ENCODE measurements at regions not wholly inside any gene's neighbourhood (a gene's known extent, or its start where the extent isn't known, plus 50 kb on each side); places are given as distances from the start of the nearest gene placed in this dataset.

GRCh38 chr2:56613254-56613653, 429.5 kb downstream of the CCDC85A start:
- Mint-ChIP-seq H3K27me3 (no peaks in the 10 kb centered on the region), H3K4me1 (no peaks in the 10 kb centered on the region), H3K4me3 (no peak overlapping the region), H3K9me3 (peaks cover 4% of the 10 kb centered on the region), H3K36me3 (ENCODE audit: low read depth) (no peaks in the 10 kb centered on the region), H3K27ac (no peak overlapping the region)
- no peak for ATAC-seq
- DNase-seq = no peak

- no peak overlapping the region for H3K4me3 Mint-ChIP-seq
- H3K36me3 Mint-ChIP-seq (ENCODE audit: low read depth) = no peaks in the 10 kb centered on the region
- H3K4me1 Mint-ChIP-seq = no peaks in the 10 kb centered on the region
- no peak for DNase-seq
- no peak for ATAC-seq
- peaks cover 4% of the 10 kb centered on the region for H3K9me3 Mint-ChIP-seq
- no peaks in the 10 kb centered on the region for H3K27me3 Mint-ChIP-seq
- no peak overlapping the region for H3K27ac Mint-ChIP-seq
Observed at GRCh38 chr2:56613920-56614319, 430.1 kb downstream of the CCDC85A start.

- Mint-ChIP-seq H3K4me1 (no peaks in the 10 kb centered on the region), H3K36me3 (ENCODE audit: low read depth) (no peaks in the 10 kb centered on the region), H3K27me3 (no peaks in the 10 kb centered on the region), H3K9me3 (peaks cover 4% of the 10 kb centered on the region), H3K4me3 (no peak overlapping the region), H3K27ac (no peak overlapping the region)
- ATAC-seq = no peak
- no peak for DNase-seq
Observed at GRCh38 chr2:56615760-56616159, 432.0 kb downstream of the CCDC85A start.

GRCh38 chr2:56624181-56624580, 440.4 kb downstream of the CCDC85A start:
- Mint-ChIP-seq H3K4me1 (no peaks in the 10 kb centered on the region), H3K27me3 (no peaks in the 10 kb centered on the region), H3K36me3 (ENCODE audit: low read depth) (no peaks in the 10 kb centered on the region), H3K27ac (no peak overlapping the region), H3K4me3 (no peak overlapping the region), H3K9me3 (peaks cover 11% of the 10 kb centered on the region)
- no peak for DNase-seq
- ATAC-seq = no peak

- Mint-ChIP-seq H3K27ac (no peak overlapping the region), H3K4me1 (no peaks in the 10 kb centered on the region), H3K36me3 (ENCODE audit: low read depth) (no peaks in the 10 kb centered on the region), H3K9me3 (peaks cover 15% of the 10 kb centered on the region), H3K27me3 (no peaks in the 10 kb centered on the region), H3K4me3 (no peak overlapping the region)
- no peak for DNase-seq
- ATAC-seq = no peak
Observed at GRCh38 chr2:56626927-56627326, 443.1 kb downstream of the CCDC85A start.

GRCh38 chr2:56630286-56630685, 446.5 kb downstream of the CCDC85A start:
- no peaks in the 10 kb centered on the region for H3K4me1 Mint-ChIP-seq

GRCh38 chr2:56647997-56648396, 464.2 kb downstream of the CCDC85A start:
- no peak overlapping the region for H3K27ac Mint-ChIP-seq
- no peaks in the 10 kb centered on the region for H3K9me3 Mint-ChIP-seq

More at GRCh38 chr2:56630286-56630685, 446.5 kb downstream of the CCDC85A start:
- H3K9me3 Mint-ChIP-seq = peaks cover 9% of the 10 kb centered on the region
- DNase-seq (no peak), ATAC-seq (no peak)
- H3K36me3 Mint-ChIP-seq (ENCODE audit: low read depth) = no peaks in the 10 kb centered on the region
- H3K27me3 Mint-ChIP-seq = no peaks in the 10 kb centered on the region
- H3K4me3 Mint-ChIP-seq = no peak overlapping the region
- no peak overlapping the region for H3K27ac Mint-ChIP-seq

GRCh38 chr2:56648802-56649201, 465.0 kb downstream of the CCDC85A start:
- Mint-ChIP-seq H3K4me3 (no peak overlapping the region), H3K27me3 (no peaks in the 10 kb centered on the region), H3K36me3 (ENCODE audit: low read depth) (no peaks in the 10 kb centered on the region), H3K27ac (no peak overlapping the region), H3K4me1 (no peaks in the 10 kb centered on the region), H3K9me3 (no peaks in the 10 kb centered on the region)
- DNase-seq = no peak
- no peak for ATAC-seq

More at GRCh38 chr2:56647997-56648396, 464.2 kb downstream of the CCDC85A start:
- no peak for ATAC-seq
- H3K36me3 Mint-ChIP-seq (ENCODE audit: low read depth) = no peaks in the 10 kb centered on the region
- H3K27me3 Mint-ChIP-seq = no peaks in the 10 kb centered on the region
- DNase-seq = no peak
- no peak overlapping the region for H3K4me3 Mint-ChIP-seq
- no peaks in the 10 kb centered on the region for H3K4me1 Mint-ChIP-seq

GRCh38 chr2:56654936-56655335, 471.1 kb downstream of the CCDC85A start:
- Mint-ChIP-seq H3K4me1 (no peaks in the 10 kb centered on the region), H3K4me3 (no peak overlapping the region), H3K9me3 (peaks cover 4% of the 10 kb centered on the region), H3K27ac (no peak overlapping the region), H3K36me3 (ENCODE audit: low read depth) (no peaks in the 10 kb centered on the region), H3K27me3 (no peaks in the 10 kb centered on the region)
- DNase-seq (no peak), ATAC-seq (no peak)

- no peak for ATAC-seq
- Mint-ChIP-seq H3K27me3 (no peaks in the 10 kb centered on the region), H3K27ac (no peak overlapping the region)
Observed at GRCh38 chr2:56656826-56657225, 473.0 kb downstream of the CCDC85A start.

GRCh38 chr2:56666777-56667176, 483.0 kb downstream of the CCDC85A start:
- H3K4me1 Mint-ChIP-seq = no peaks in the 10 kb centered on the region
- H3K27me3 Mint-ChIP-seq = no peaks in the 10 kb centered on the region
- DNase-seq = no peak
- H3K9me3 Mint-ChIP-seq = peaks cover 11% of the 10 kb centered on the region
- ATAC-seq = no peak
- no peaks in the 10 kb centered on the region for H3K36me3 Mint-ChIP-seq (ENCODE audit: low read depth)
- H3K4me3 Mint-ChIP-seq = no peak overlapping the region
- no peak overlapping the region for H3K27ac Mint-ChIP-seq

More at GRCh38 chr2:56656826-56657225, 473.0 kb downstream of the CCDC85A start:
- peaks cover 4% of the 10 kb centered on the region for H3K9me3 Mint-ChIP-seq
- no peak overlapping the region for H3K4me3 Mint-ChIP-seq
- no peaks in the 10 kb centered on the region for H3K4me1 Mint-ChIP-seq
- DNase-seq = no peak
- no peaks in the 10 kb centered on the region for H3K36me3 Mint-ChIP-seq (ENCODE audit: low read depth)

- Mint-ChIP-seq H3K4me3 (no peak overlapping the region), H3K4me1 (no peaks in the 10 kb centered on the region), H3K9me3 (peaks cover 14% of the 10 kb centered on the region), H3K27me3 (no peaks in the 10 kb centered on the region), H3K27ac (no peak overlapping the region), H3K36me3 (ENCODE audit: low read depth) (no peaks in the 10 kb centered on the region)
- ATAC-seq = no peak
- no peak for DNase-seq
Observed at GRCh38 chr2:56671973-56672569, 488.3 kb downstream of the CCDC85A start.

- no peaks in the 10 kb centered on the region for H3K27me3 Mint-ChIP-seq
- no peaks in the 10 kb centered on the region for H3K4me1 Mint-ChIP-seq
- H3K36me3 Mint-ChIP-seq (ENCODE audit: low read depth) = no peaks in the 10 kb centered on the region
- peaks cover 15% of the 10 kb centered on the region for H3K9me3 Mint-ChIP-seq
- H3K27ac Mint-ChIP-seq = no peak overlapping the region
- H3K4me3 Mint-ChIP-seq = no peak overlapping the region
- no peak for DNase-seq
- ATAC-seq = no peak
Observed at GRCh38 chr2:56674084-56674483, 490.3 kb downstream of the CCDC85A start.

- H3K27ac Mint-ChIP-seq = no peak overlapping the region
- no peak overlapping the region for H3K4me3 Mint-ChIP-seq
- H3K36me3 Mint-ChIP-seq (ENCODE audit: low read depth) = no peaks in the 10 kb centered on the region
- H3K27me3 Mint-ChIP-seq = no peaks in the 10 kb centered on the region
- ATAC-seq = no peak
- no peak for DNase-seq
- H3K9me3 Mint-ChIP-seq = peaks cover 7% of the 10 kb centered on the region
- no peaks in the 10 kb centered on the region for H3K4me1 Mint-ChIP-seq
Observed at GRCh38 chr2:56676966-56677365, 493.2 kb downstream of the CCDC85A start.

- no peak overlapping the region for H3K27ac Mint-ChIP-seq
- peaks cover 5% of the 10 kb centered on the region for H3K9me3 Mint-ChIP-seq
- DNase-seq = no peak
- H3K36me3 Mint-ChIP-seq (ENCODE audit: low read depth) = no peaks in the 10 kb centered on the region
- H3K27me3 Mint-ChIP-seq = no peaks in the 10 kb centered on the region
- H3K4me1 Mint-ChIP-seq = no peaks in the 10 kb centered on the region
- ATAC-seq = no peak
- H3K4me3 Mint-ChIP-seq = no peak overlapping the region
Observed at GRCh38 chr2:56680971-56681631, 497.3 kb downstream of the CCDC85A start.

All from activated naive CD8-positive, alpha-beta T cell treated with anti-CD3 and anti-CD28 coated beads, Interleukin-2, amount 50 U/mL, for 24 hours (primary cell).